ENCODE measurements at regions not wholly inside any gene's neighbourhood (a gene's known extent, or its start where the extent isn't known, plus 50 kb on each side); places are given as distances from the start of the nearest gene placed in this dataset.

GRCh38 chr14:98109326-98109725, 1162.7 kb downstream of the BCL11B start:
- POLR2A ChIA-PET: no interaction called here

GRCh38 chr14:98112194-98112780, 1159.7 kb downstream of the BCL11B start:
- H3K9me3 Mint-ChIP-seq: no peaks in the 10 kb centered on the region
- no peak for TF ChIP-seq CTCF (IDR thresholded peaks at IDR 0.05)
- H3K36me3 Mint-ChIP-seq (ENCODE audit: low read depth): no peaks in the 10 kb centered on the region
- ChIA-PET CTCF (no interaction called here), POLR2A (interaction anchor here (0.7 kb wide), 1 partner anchor 466 kb away, joined by 6 read pairs; no protein-coding TSS in a partner anchor)
- DNase-seq: no peak
- H3K27me3 Mint-ChIP-seq: no peaks in the 10 kb centered on the region
- intact Hi-C loops (cut with micrococcal nuclease): no loop called here
- no peak for ATAC-seq (ENCODE audit: low read depth)
- H3K4me1 Mint-ChIP-seq: no peaks in the 10 kb centered on the region
- H3K4me3 Mint-ChIP-seq: no peak overlapping the region
- no peak overlapping the region for H3K27ac Mint-ChIP-seq

More at GRCh38 chr14:98109326-98109725, 1162.7 kb downstream of the BCL11B start:
- no peak for TF ChIP-seq CTCF (IDR thresholded peaks at IDR 0.05)
- DNase-seq (no peak), ATAC-seq (ENCODE audit: low read depth) (no peak)
- no peak overlapping the region for H3K27ac Mint-ChIP-seq
- CTCF ChIA-PET: no interaction called here
- no peaks in the 10 kb centered on the region for H3K36me3 Mint-ChIP-seq (ENCODE audit: low read depth)
- H3K27me3 Mint-ChIP-seq: no peaks in the 10 kb centered on the region
- no peaks in the 10 kb centered on the region for H3K4me1 Mint-ChIP-seq
- no peaks in the 10 kb centered on the region for H3K9me3 Mint-ChIP-seq
- intact Hi-C loops (cut with micrococcal nuclease): no loop called here
- no peak overlapping the region for H3K4me3 Mint-ChIP-seq

- H3K4me1 Mint-ChIP-seq: no peaks in the 10 kb centered on the region
- ChIA-PET POLR2A (no interaction called here), CTCF (no interaction called here)
- DNase-seq (no peak), ATAC-seq (ENCODE audit: low read depth) (no peak)
- H3K9me3 Mint-ChIP-seq: no peaks in the 10 kb centered on the region
- no peak overlapping the region for H3K27ac Mint-ChIP-seq
- no peak for TF ChIP-seq CTCF (IDR thresholded peaks at IDR 0.05)
- H3K4me3 Mint-ChIP-seq: no peak overlapping the region
- H3K36me3 Mint-ChIP-seq (ENCODE audit: low read depth): no peaks in the 10 kb centered on the region
- intact Hi-C loops (cut with micrococcal nuclease): no loop called here
- no peaks in the 10 kb centered on the region for H3K27me3 Mint-ChIP-seq
These were observed 1157.7 kb downstream of the BCL11B start for GRCh38 chr14:98114122-98114895.

- no peaks in the 10 kb centered on the region for H3K27me3 Mint-ChIP-seq
- H3K36me3 Mint-ChIP-seq (ENCODE audit: low read depth): no peaks in the 10 kb centered on the region
- ATAC-seq (ENCODE audit: low read depth): no peak
- intact Hi-C loops (cut with micrococcal nuclease): no loop called here
- H3K4me1 Mint-ChIP-seq: no peaks in the 10 kb centered on the region
- no peaks in the 10 kb centered on the region for H3K9me3 Mint-ChIP-seq
- ChIA-PET CTCF (no interaction called here), POLR2A (no interaction called here)
- TF ChIP-seq CTCF (IDR thresholded peaks at IDR 0.05): no peak
- no peak overlapping the region for H3K27ac Mint-ChIP-seq
- DNase-seq: no peak
- H3K4me3 Mint-ChIP-seq: no peak overlapping the region
These were observed 1157.1 kb downstream of the BCL11B start for GRCh38 chr14:98114946-98115345.

- ATAC-seq (ENCODE audit: low read depth) (no peak), DNase-seq (no peak)
- POLR2A ChIA-PET: no interaction called here
- Mint-ChIP-seq H3K27ac (no peak overlapping the region), H3K36me3 (ENCODE audit: low read depth) (no peaks in the 10 kb centered on the region), H3K9me3 (peaks cover 7% of the 10 kb centered on the region), H3K4me3 (no peak overlapping the region), H3K27me3 (no peaks in the 10 kb centered on the region), H3K4me1 (no peaks in the 10 kb centered on the region)
- intact Hi-C loops (cut with micrococcal nuclease): no loop called here
- TF ChIP-seq CTCF (IDR thresholded peaks at IDR 0.05): no peak
- CTCF ChIA-PET: no interaction called here
These were observed 1153.2 kb downstream of the BCL11B start for GRCh38 chr14:98118749-98119148.

Measured in activated B cell treated with CpG ODN at 0.5 μM for 24 hours (primary cell).